ENCODE measurements at regions not wholly inside any gene's neighbourhood (a gene's known extent, or its start where the extent isn't known, plus 50 kb on each side); places are given as distances from the start of the nearest gene placed in this dataset.

GRCh38 chr19:34104557-34104956 is 67.7 kb upstream of the LSM14A start:
- TF ChIP-seq, protein P1, sequence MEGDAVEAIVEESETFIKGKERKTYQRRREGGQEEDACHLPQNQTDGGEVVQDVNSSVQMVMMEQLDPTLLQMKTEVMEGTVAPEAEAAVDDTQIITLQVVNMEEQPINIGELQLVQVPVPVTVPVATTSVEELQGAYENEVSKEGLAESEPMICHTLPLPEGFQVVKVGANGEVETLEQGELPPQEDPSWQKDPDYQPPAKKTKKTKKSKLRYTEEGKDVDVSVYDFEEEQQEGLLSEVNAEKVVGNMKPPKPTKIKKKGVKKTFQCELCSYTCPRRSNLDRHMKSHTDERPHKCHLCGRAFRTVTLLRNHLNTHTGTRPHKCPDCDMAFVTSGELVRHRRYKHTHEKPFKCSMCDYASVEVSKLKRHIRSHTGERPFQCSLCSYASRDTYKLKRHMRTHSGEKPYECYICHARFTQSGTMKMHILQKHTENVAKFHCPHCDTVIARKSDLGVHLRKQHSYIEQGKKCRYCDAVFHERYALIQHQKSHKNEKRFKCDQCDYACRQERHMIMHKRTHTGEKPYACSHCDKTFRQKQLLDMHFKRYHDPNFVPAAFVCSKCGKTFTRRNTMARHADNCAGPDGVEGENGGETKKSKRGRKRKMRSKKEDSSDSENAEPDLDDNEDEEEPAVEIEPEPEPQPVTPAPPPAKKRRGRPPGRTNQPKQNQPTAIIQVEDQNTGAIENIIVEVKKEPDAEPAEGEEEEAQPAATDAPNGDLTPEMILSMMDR (IDR thresholded peaks at IDR 0.05), result no peak
- TF ChIP-seq SIN3A (IDR thresholded peaks at IDR 0.05; ENCODE audit: borderline replicate concordance, low read depth, low read length) (no peak), MAX (IDR thresholded peaks at IDR 0.05; ENCODE audit: low read depth) (no peak), POLR2AphosphoS5 (IDR thresholded peaks at IDR 0.05; ENCODE audit: low read depth, low read length) (no peak), YY1 (IDR thresholded peaks at IDR 0.05; ENCODE audit: low read depth) (no peak), EZH2phosphoT487 (IDR thresholded peaks at IDR 0.05; ENCODE audit: borderline replicate concordance, low read depth) (no peak), FOSL2 (IDR thresholded peaks at IDR 0.05; ENCODE audit: borderline replicate concordance, low read depth) (no peak), TCF12 (IDR thresholded peaks at IDR 0.05) (no peak), RFX5 (IDR thresholded peaks at IDR 0.05; ENCODE audit: low read length) (no peak), RCOR1 (IDR thresholded peaks at IDR 0.05; ENCODE audit: low read length) (no peak), GATA2 (CRISPR knock-in tag; IDR thresholded peaks at IDR 0.05) (no peak)
- TF ChIP-seq, protein P2, sequence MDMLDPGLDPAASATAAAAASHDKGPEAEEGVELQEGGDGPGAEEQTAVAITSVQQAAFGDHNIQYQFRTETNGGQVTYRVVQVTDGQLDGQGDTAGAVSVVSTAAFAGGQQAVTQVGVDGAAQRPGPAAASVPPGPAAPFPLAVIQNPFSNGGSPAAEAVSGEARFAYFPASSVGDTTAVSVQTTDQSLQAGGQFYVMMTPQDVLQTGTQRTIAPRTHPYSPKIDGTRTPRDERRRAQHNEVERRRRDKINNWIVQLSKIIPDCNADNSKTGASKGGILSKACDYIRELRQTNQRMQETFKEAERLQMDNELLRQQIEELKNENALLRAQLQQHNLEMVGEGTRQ (IDR thresholded peaks at IDR 0.05; ENCODE audit: borderline replicate concordance, low read depth, low read length), result no peak

Measured in SK-N-SH (cell line).